ENCODE measurements at regions not wholly inside any gene's neighbourhood (a gene's known extent, or its start where the extent isn't known, plus 50 kb on each side); places are given as distances from the start of the nearest gene placed in this dataset.

DNA sequence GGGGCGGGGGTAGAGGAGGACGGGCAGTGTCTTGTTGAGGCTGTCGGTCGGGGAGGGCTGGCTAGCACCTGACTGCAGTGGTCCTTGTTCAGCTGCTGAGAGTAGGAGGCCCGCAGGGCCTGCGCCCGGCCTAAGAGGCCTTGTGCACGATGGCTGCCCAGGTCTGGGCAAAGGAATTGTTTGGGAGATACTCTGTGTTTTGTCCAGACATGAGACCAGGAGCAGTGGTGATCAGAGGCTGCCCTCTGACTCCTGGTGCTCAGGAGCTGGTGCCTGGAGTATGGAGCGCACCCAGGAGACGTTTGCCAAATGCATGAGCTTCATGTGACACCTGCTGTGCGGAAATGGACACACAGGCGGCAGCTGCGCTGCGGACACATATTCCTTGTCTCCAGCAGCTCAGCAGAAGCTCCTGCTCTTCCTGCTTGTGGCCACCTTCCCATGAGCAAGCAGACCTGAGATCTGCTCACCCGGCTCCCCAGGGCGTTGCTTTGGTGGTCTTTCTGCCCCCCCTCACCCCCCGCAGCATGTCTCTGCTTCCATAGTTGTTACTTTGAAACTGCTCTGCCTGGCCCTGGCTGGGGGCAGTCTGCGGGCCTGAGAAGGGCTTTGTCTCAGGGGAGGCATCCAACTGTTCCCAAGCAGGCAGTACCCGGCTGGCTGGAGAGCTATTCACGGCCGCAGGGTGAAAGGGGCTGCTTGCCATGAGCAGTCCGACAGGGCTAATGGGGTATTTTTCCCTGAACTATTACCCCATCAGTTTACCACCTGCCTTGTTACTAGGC, 163.9 kb downstream of the TEX29 start:
- H3K27me3 ChIP-seq (ENCODE audit: insufficient read depth, low read length) = no peaks in the 10 kb centered on the region
- H3K4me1 ChIP-seq (ENCODE audit: insufficient read depth, low read length) = no peaks in the 10 kb centered on the region
- H3K9me3 ChIP-seq (ENCODE audit: insufficient read depth, low read depth, low read length) = peaks cover 18% of the 10 kb centered on the region
- no peaks in the 10 kb centered on the region for H3K36me3 ChIP-seq (ENCODE audit: insufficient read depth, low read depth, low read length)
- no peak overlapping the region for H3K9ac ChIP-seq (ENCODE audit: low read depth, low read length)
- no peak overlapping the region for H3K4me3 ChIP-seq (ENCODE audit: low read length)
- H3K27ac ChIP-seq (ENCODE audit: low read length) = no peak overlapping the region

DNA sequence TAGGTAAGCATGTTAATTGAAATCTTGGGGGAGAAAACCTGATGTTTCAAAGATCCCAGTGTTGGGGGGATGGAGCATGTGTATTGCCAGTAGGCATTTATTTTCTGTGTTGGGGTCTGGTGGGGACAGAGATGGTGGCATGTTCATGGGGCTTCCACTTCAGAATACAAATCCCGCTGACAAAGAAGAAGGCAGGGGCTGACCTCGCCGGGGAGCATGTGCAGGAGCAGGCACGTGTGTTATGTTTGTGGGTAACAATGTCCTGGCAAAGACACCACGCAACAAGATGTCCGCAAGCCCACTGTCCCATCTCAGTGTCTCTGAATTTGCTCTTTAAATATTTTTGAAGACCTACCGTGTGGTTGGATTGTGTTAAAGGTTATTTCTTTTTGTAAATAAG, 164.5 kb downstream of the TEX29 start:
- peaks cover 18% of the 10 kb centered on the region for H3K9me3 ChIP-seq (ENCODE audit: insufficient read depth, low read depth, low read length)
- no peak overlapping the region for H3K4me3 ChIP-seq (ENCODE audit: low read length)
- H3K27me3 ChIP-seq (ENCODE audit: insufficient read depth, low read length) = no peaks in the 10 kb centered on the region

GRCh38 chr13:111485491-111486250, 165.2 kb downstream of the TEX29 start:
- Histone ChIP-seq H3K9ac (ENCODE audit: low read depth, low read length) (no peak overlapping the region), H3K4me1 (ENCODE audit: insufficient read depth, low read length) (no peaks in the 10 kb centered on the region), H3K4me3 (ENCODE audit: low read length) (no peak overlapping the region), H3K27ac (ENCODE audit: low read length) (no peak overlapping the region), H3K36me3 (ENCODE audit: insufficient read depth, low read depth, low read length) (no peaks in the 10 kb centered on the region), H3K27me3 (ENCODE audit: insufficient read depth, low read length) (no peaks in the 10 kb centered on the region), H3K9me3 (ENCODE audit: insufficient read depth, low read depth, low read length) (peaks cover 18% of the 10 kb centered on the region)

More for the DNA sequence above, 164.5 kb downstream of the TEX29 start:
- no peak overlapping the region for H3K9ac ChIP-seq (ENCODE audit: low read depth, low read length)
- no peaks in the 10 kb centered on the region for H3K36me3 ChIP-seq (ENCODE audit: insufficient read depth, low read depth, low read length)
- H3K4me1 ChIP-seq (ENCODE audit: insufficient read depth, low read length) = no peaks in the 10 kb centered on the region
- no peak overlapping the region for H3K27ac ChIP-seq (ENCODE audit: low read length)

DNA sequence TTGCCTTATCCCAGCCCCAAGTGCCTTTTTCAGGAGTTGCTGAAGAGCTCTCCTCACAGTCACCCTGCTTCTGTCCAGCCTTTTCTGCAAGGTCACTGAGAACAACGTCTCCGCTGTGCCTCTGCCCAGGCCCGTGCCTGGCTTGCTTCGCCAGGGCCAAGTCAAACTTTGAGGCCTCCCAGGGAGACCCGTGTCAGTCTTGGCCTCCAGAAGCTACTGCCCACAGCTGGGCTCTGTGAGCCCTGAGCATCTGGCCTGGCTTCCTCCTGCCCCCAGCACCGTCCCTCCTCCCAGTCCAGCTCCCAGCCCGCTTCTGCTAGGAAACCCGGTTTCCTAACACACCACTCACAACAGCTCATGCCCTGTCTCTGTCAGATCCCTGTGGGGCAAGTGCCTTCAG, 165.9 kb downstream of the TEX29 start:
- no peaks in the 10 kb centered on the region for H3K36me3 ChIP-seq (ENCODE audit: insufficient read depth, low read depth, low read length)
- no peak overlapping the region for H3K9ac ChIP-seq (ENCODE audit: low read depth, low read length)
- no peak overlapping the region for H3K27ac ChIP-seq (ENCODE audit: low read length)
- no peaks in the 10 kb centered on the region for H3K27me3 ChIP-seq (ENCODE audit: insufficient read depth, low read length)
- no peaks in the 10 kb centered on the region for H3K4me1 ChIP-seq (ENCODE audit: insufficient read depth, low read length)
- H3K9me3 ChIP-seq (ENCODE audit: insufficient read depth, low read depth, low read length) = peaks cover 18% of the 10 kb centered on the region
- H3K4me3 ChIP-seq (ENCODE audit: low read length) = no peak overlapping the region

GRCh38 chr13:111486801-111487200, 166.4 kb downstream of the TEX29 start:
- H3K9ac ChIP-seq (ENCODE audit: low read depth, low read length) = no peak overlapping the region
- peaks cover 18% of the 10 kb centered on the region for H3K9me3 ChIP-seq (ENCODE audit: insufficient read depth, low read depth, low read length)
- H3K4me1 ChIP-seq (ENCODE audit: insufficient read depth, low read length) = no peaks in the 10 kb centered on the region
- no peaks in the 10 kb centered on the region for H3K36me3 ChIP-seq (ENCODE audit: insufficient read depth, low read depth, low read length)
- H3K27me3 ChIP-seq (ENCODE audit: insufficient read depth, low read length) = no peaks in the 10 kb centered on the region
- no peak overlapping the region for H3K27ac ChIP-seq (ENCODE audit: low read length)
- H3K4me3 ChIP-seq (ENCODE audit: low read length) = no peak overlapping the region

DNA sequence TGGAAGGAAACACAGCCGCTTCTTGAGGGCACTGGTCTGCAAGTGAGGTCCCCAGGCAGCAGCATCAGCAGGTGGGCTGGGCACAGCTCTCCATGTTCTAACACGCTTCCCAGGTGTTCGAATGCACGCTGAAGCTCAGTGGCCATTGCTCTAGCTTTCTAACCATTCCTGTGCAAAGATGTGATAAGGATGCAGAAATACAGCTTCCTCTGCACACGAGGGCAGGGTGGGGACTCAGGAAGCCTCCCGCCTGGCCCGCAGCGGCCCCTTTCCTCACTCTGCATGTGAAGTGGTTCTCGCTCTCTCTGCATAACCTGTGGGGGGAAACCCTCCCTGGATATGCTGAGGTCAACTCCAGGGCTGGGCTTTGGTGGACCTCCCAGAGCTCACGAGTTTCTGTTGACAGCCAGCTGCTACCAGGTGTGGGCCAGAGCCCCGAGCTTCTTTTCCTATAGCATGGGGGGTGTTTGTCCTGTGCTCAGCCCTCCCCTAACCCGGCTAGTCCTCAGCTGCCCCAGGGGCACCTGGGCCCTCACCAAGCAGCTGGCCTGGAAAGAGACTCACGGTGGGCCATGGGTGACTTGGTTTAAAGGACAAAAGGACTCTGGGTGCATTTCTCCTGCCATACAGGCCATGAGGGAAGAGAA, 168.2 kb downstream of the TEX29 start:
- H3K9ac ChIP-seq (ENCODE audit: low read depth, low read length) = no peak overlapping the region
- H3K4me1 ChIP-seq (ENCODE audit: insufficient read depth, low read length) = no peaks in the 10 kb centered on the region
- peaks cover 18% of the 10 kb centered on the region for H3K9me3 ChIP-seq (ENCODE audit: insufficient read depth, low read depth, low read length)
- no peak overlapping the region for H3K27ac ChIP-seq (ENCODE audit: low read length)
- H3K27me3 ChIP-seq (ENCODE audit: insufficient read depth, low read length) = no peaks in the 10 kb centered on the region
- no peaks in the 10 kb centered on the region for H3K36me3 ChIP-seq (ENCODE audit: insufficient read depth, low read depth, low read length)
- H3K4me3 ChIP-seq (ENCODE audit: low read length) = no peak overlapping the region

- Histone ChIP-seq H3K9ac (ENCODE audit: low read depth, low read length) (no peak overlapping the region), H3K4me3 (ENCODE audit: low read length) (no peak overlapping the region), H3K9me3 (ENCODE audit: insufficient read depth, low read depth, low read length) (peaks cover 18% of the 10 kb centered on the region), H3K27me3 (ENCODE audit: insufficient read depth, low read length) (no peaks in the 10 kb centered on the region), H3K27ac (ENCODE audit: low read length) (no peak overlapping the region), H3K36me3 (ENCODE audit: insufficient read depth, low read depth, low read length) (no peaks in the 10 kb centered on the region), H3K4me1 (ENCODE audit: insufficient read depth, low read length) (no peaks in the 10 kb centered on the region)
These were observed 168.9 kb downstream of the TEX29 start for GRCh38 chr13:111489301-111489700.

DNA sequence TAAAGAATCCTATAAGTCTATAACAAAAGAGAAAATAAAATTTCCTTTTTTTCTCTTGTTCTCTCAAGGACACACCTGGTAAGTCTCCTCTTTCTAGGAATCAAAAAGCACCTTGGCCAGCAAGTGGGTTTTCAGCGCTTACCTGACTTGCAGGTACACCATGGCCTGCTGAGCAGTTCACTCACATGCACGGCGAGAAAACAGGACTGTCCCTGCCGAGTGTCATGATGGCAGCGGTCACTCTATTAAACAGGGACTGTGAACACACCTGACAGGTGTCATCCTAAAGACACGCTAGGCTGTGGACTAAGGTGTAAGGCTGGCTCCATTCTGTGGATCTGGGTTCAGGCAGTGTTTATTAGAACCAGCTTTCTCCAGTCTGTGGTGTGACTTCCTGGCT, 170.2 kb downstream of the TEX29 start:
- Histone ChIP-seq H3K4me1 (ENCODE audit: insufficient read depth, low read length) (no peaks in the 10 kb centered on the region), H3K36me3 (ENCODE audit: insufficient read depth, low read depth, low read length) (no peaks in the 10 kb centered on the region), H3K27ac (ENCODE audit: low read length) (no peak overlapping the region), H3K4me3 (ENCODE audit: low read length) (no peak overlapping the region), H3K9ac (ENCODE audit: low read depth, low read length) (no peak overlapping the region), H3K27me3 (ENCODE audit: insufficient read depth, low read length) (no peaks in the 10 kb centered on the region), H3K9me3 (ENCODE audit: insufficient read depth, low read depth, low read length) (peaks cover 18% of the 10 kb centered on the region)

- no peaks in the 10 kb centered on the region for H3K36me3 ChIP-seq (ENCODE audit: insufficient read depth, low read depth, low read length)
- no peak overlapping the region for H3K9ac ChIP-seq (ENCODE audit: low read depth, low read length)
- no peak overlapping the region for H3K4me3 ChIP-seq (ENCODE audit: low read length)
- no peak overlapping the region for H3K27ac ChIP-seq (ENCODE audit: low read length)
- H3K27me3 ChIP-seq (ENCODE audit: insufficient read depth, low read length) = no peaks in the 10 kb centered on the region
- no peaks in the 10 kb centered on the region for H3K4me1 ChIP-seq (ENCODE audit: insufficient read depth, low read length)
- peaks cover 18% of the 10 kb centered on the region for H3K9me3 ChIP-seq (ENCODE audit: insufficient read depth, low read depth, low read length)
These were observed 170.6 kb downstream of the TEX29 start for GRCh38 chr13:111491021-111491420.

- no peak overlapping the region for H3K4me3 ChIP-seq (ENCODE audit: low read length)
- H3K9me3 ChIP-seq (ENCODE audit: insufficient read depth, low read depth, low read length) = peaks cover 12% of the 10 kb centered on the region
- H3K36me3 ChIP-seq (ENCODE audit: insufficient read depth, low read depth, low read length) = no peaks in the 10 kb centered on the region
- no peak overlapping the region for H3K27ac ChIP-seq (ENCODE audit: low read length)
- no peak overlapping the region for H3K9ac ChIP-seq (ENCODE audit: low read depth, low read length)
- no peaks in the 10 kb centered on the region for H3K4me1 ChIP-seq (ENCODE audit: insufficient read depth, low read length)
- no peaks in the 10 kb centered on the region for H3K27me3 ChIP-seq (ENCODE audit: insufficient read depth, low read length)
These were observed 171.2 kb downstream of the TEX29 start for GRCh38 chr13:111491659-111492058.

GRCh38 chr13:111492341-111492950, 172.0 kb downstream of the TEX29 start:
- H3K27ac ChIP-seq (ENCODE audit: low read length) = no peak overlapping the region
- H3K36me3 ChIP-seq (ENCODE audit: insufficient read depth, low read depth, low read length) = no peaks in the 10 kb centered on the region
- no peaks in the 10 kb centered on the region for H3K27me3 ChIP-seq (ENCODE audit: insufficient read depth, low read length)
- H3K9me3 ChIP-seq (ENCODE audit: insufficient read depth, low read depth, low read length) = peaks cover 5% of the 10 kb centered on the region
- H3K4me1 ChIP-seq (ENCODE audit: insufficient read depth, low read length) = no peaks in the 10 kb centered on the region
- no peak overlapping the region for H3K4me3 ChIP-seq (ENCODE audit: low read length)
- H3K9ac ChIP-seq (ENCODE audit: low read depth, low read length) = no peak overlapping the region
